ENCODE measurements at regions not wholly inside any gene's neighbourhood (a gene's known extent, or its start where the extent isn't known, plus 50 kb on each side); places are given as distances from the start of the nearest gene placed in this dataset.

- TF ChIP-seq POLR2A (IDR thresholded peaks at IDR 0.05) = no peak
- TF ChIP-seq POLR2AphosphoS5 (IDR thresholded peaks at IDR 0.05) = no peak
These were observed 266.2 kb upstream of the POU3F1 start for GRCh38 chr1:38312753-38313152.

Measured in spleen (tissue), 3 donors.